Right lobe of liver (tissue), 6 donors: ENCODE measurements at regions not wholly inside any gene's neighbourhood (a gene's known extent, or its start where the extent isn't known, plus 50 kb on each side); places are given as distances from the start of the nearest gene placed in this dataset.

Experiments
- ATAC-seq, 4 donors: fragments of 200-7000 bp; cut with Tn5 transposase; one replicate each; pipeline ENCODE4 v1.9.1; 2020; ENCODE audit warnings: mild to moderate bottlenecking in 4 of 4, moderate library complexity in 4 of 4
- DNase-seq, 3 donors: peaks; one replicate each; pipeline ENCODE4 v3.0.0-alpha.2; 2020
- H3K27ac ChIP-seq, 3 donors: fragments of 200-600 bp; one replicate each; pipeline ENCODE4 v1.8.0; 2022
- H3K27me3 ChIP-seq, 2 donors: fragments of 200-600 bp; one replicate each; pipeline ENCODE4 v1.8.0; 2022
- H3K36me3 ChIP-seq, 4 donors: fragments of 200-600 bp; sonication (generic) in 1 of 4; one replicate each; pipeline versions ENCODE4 v1.5.1 to v1.8.0; 2017 to 2022; ENCODE audit warnings: control low read depth in 1 of 4
- H3K4me1 ChIP-seq, 4 donors: fragments of 200-600 bp; sonication (generic) in 1 of 4; one replicate each; pipeline versions ENCODE4 v1.5.1 to v1.8.0; 2017 to 2022; ENCODE audit warnings: control low read depth in 1 of 4
- H3K4me3 ChIP-seq, 3 donors: fragments of 200-600 bp; one replicate each; pipeline ENCODE4 v1.8.0; 2022
- H3K9me3 ChIP-seq, 4 donors: fragments of 200-600 bp; sonication (generic) in 1 of 4; one replicate each; pipeline versions ENCODE4 v1.5.1 to v1.8.0; 2017 to 2022; ENCODE audit warnings: control low read depth in 1 of 4
- CTCF ChIP-seq, 4 donors: fragments of 200-600 bp in 3 of 4; fragments of 450-650 bp in 1 of 4; IDR thresholded peaks; one replicate each; pipeline versions ENCODE4 v1.5.1 to v1.8.0; 2016 to 2022; ENCODE audit warnings: antibody characterized with exemption in 4 of 4, mild to moderate bottlenecking in 2 of 4
- POLR2A ChIP-seq: fragments of 450-650 bp; IDR thresholded peaks from one replicate; pipeline ENCODE4 v1.6.1; 2017; ENCODE audit warnings: antibody characterized with exemption, mild to moderate bottlenecking
- WGBS: methylation state at CpG from one replicate; pipeline ENCODE4 v1.1.6; 2018; ENCODE audit warnings: low coverage, low lambda C conversion rate; ENCODE audit not compliant: insufficient coverage; ENCODE audit errors: missing lambda C conversion rate; 5-methylcytosine and 5-hydroxymethylcytosine counted together
- intact Hi-C, 2 donors: fragments of 100-400 bp; cut with DNase I; formaldehyde crosslinking; loops; one replicate each; pipeline versions ENCODE4 v1.11.2 to v1.14.1; 2022
- donor health status: DM: no; HTN: yes; CAD: no.
- donor health status: DM: no; HTN: no; CAD: no.
- donor health status: DM: no; HTN: no; CAD: no.
- donor health status: DM: no; HTN: yes; CAD: no.
- donor health status: DM: no; HTN: yes; CAD: no.

- WGBS = 5% methylated on average over 29 of the region's 43 CpGs
- H3K36me3 ChIP-seq = no peaks in the 10 kb centered on the region
- H3K4me3 ChIP-seq = peak overlapping the region; percentile 4 to 46 (median 44)
- ATAC-seq = peak; percentile 86 to 94 (median 91)
- intact Hi-C loops = no loop called here
- H3K9me3 ChIP-seq = no peaks in the 10 kb centered on the region
- H3K27me3 ChIP-seq = peaks cover 0 to 11% of the 10 kb centered on the region in 2 donors
- peak overlapping the region in 2 of 3 donors; percentile 5 to 23 for H3K27ac ChIP-seq
- TF ChIP-seq CTCF (IDR thresholded peaks at IDR 0.05) (no peak), POLR2A (no peak)
- peaks cover 0 to 6% (median 0%) of the 10 kb centered on the region in 4 donors for H3K4me1 ChIP-seq
- DNase-seq = peak; percentile 71 to 80 (median 80)
Observed at GRCh38 chr13:23979361-23980159, 82.3 kb upstream of the C1QTNF9B start.

- Histone ChIP-seq H3K9me3 (no peaks in the 10 kb centered on the region), H3K4me1 (peaks cover 0 to 6% (median 0%) of the 10 kb centered on the region in 4 donors), H3K27ac (no peak overlapping the region), H3K4me3 (peak overlapping the region; percentile 4 to 46 (median 44)), H3K27me3 (peaks cover 0 to 11% of the 10 kb centered on the region in 2 donors), H3K36me3 (no peaks in the 10 kb centered on the region)
- intact Hi-C loops = no loop called here
- 3% methylated on average over 14 of the region's 28 CpGs for WGBS
- DNase-seq = peak; percentile 74 to 83 (median 79)
- TF ChIP-seq CTCF (IDR thresholded peaks at IDR 0.05) = no peak
- TF ChIP-seq POLR2A = no peak
- ATAC-seq = peak; percentile 79 to 90 (median 88)
Observed at GRCh38 chr13:23980160-23980551, 82.9 kb upstream of the C1QTNF9B start.

GRCh38 chr13:23983671-23984070, 86.4 kb upstream of the C1QTNF9B start:
- Histone ChIP-seq H3K27me3 (peaks cover 0 to 10% of the 10 kb centered on the region in 2 donors), H3K27ac (no peak overlapping the region), H3K9me3 (no peaks in the 10 kb centered on the region), H3K36me3 (no peaks in the 10 kb centered on the region), H3K4me1 (peaks cover 0 to 6% (median 0%) of the 10 kb centered on the region in 4 donors), H3K4me3 (no peak overlapping the region)
- no peak for DNase-seq
- intact Hi-C loops = no loop called here
- WGBS = 73% methylated on average over 4 of the region's 4 CpGs
- TF ChIP-seq POLR2A (no peak), CTCF (IDR thresholded peaks at IDR 0.05) (no peak)
- no peak for ATAC-seq

GRCh38 chr13:23984546-23984945, 87.2 kb upstream of the C1QTNF9B start:
- Histone ChIP-seq H3K27ac (no peak overlapping the region), H3K9me3 (no peaks in the 10 kb centered on the region), H3K4me3 (no peak overlapping the region), H3K36me3 (no peaks in the 10 kb centered on the region), H3K27me3 (peaks cover 0 to 4% of the 10 kb centered on the region in 2 donors), H3K4me1 (peaks cover 0 to 4% (median 0%) of the 10 kb centered on the region in 4 donors)
- DNase-seq = no peak
- 65% methylated on average over 8 of the region's 8 CpGs for WGBS
- no peak for TF ChIP-seq POLR2A
- no peak for TF ChIP-seq CTCF (IDR thresholded peaks at IDR 0.05)
- no peak for ATAC-seq
- intact Hi-C loops = no loop called here
